Sigmoid colon (tissue), 6 donors: ENCODE measurements at regions not wholly inside any gene's neighbourhood (a gene's known extent, or its start where the extent isn't known, plus 50 kb on each side); places are given as distances from the start of the nearest gene placed in this dataset.

Experiments used
- DNase-seq: peaks from one replicate; pipeline ENCODE4 v3.0.0-alpha.2; 2019
- H3K27ac ChIP-seq, 4 donors: fragments of 200-600 bp; sonication (generic); one replicate each; pipeline ENCODE4 v1.5.1; 2016 to 2019; ENCODE audit warnings: mild to moderate bottlenecking in 1 of 4
- H3K27me3 ChIP-seq, 3 donors: fragments of 200-600 bp; sonication (generic); one replicate each; pipeline ENCODE4 v1.5.1; 2019; ENCODE audit warnings: mild to moderate bottlenecking in 1 of 3
- H3K36me3 ChIP-seq, 4 donors: fragments of 200-600 bp; sonication (generic); one replicate each; pipeline ENCODE4 v1.5.1; 2016 to 2019
- H3K4me1 ChIP-seq, 4 donors: fragments of 200-600 bp; sonication (generic); one replicate each; pipeline ENCODE4 v1.5.1; 2017 to 2019
- H3K4me3 ChIP-seq, 4 donors: fragments of 200-600 bp; sonication (generic); one replicate each; pipeline ENCODE4 v1.5.1; 2017 to 2019; ENCODE audit warnings: mild to moderate bottlenecking in 2 of 4, moderate library complexity in 1 of 4
- H3K9me3 ChIP-seq, 4 donors: fragments of 200-600 bp in 3 of 4; sonication (generic) in 3 of 4; one replicate each; pipeline versions ENCODE4 v1.5.1 to v1.6.1; 2013 to 2019
- CTCF ChIP-seq, 4 experiments: fragments of 450-650 bp in 3 of 4; fragments of 200-600 bp in 1 of 4; IDR thresholded peaks; one replicate each; pipeline ENCODE4 v1.5.1; 2016 to 2019; ENCODE audit warnings: antibody characterized with exemption in 4 of 4, mild to moderate bottlenecking in 3 of 4, moderate library complexity in 2 of 4
- EP300 ChIP-seq, 4 donors: sonication (generic); formaldehyde crosslinking; IDR thresholded peaks; one replicate each; pipeline ENCODE4 v1.6.1; 2017; ENCODE audit warnings: antibody characterized with exemption in 4 of 4
- POLR2A ChIP-seq, 2 donors: fragments of 450-650 bp; IDR thresholded peaks; one replicate each; pipeline ENCODE4 v1.6.1; 2016; ENCODE audit warnings: antibody characterized with exemption in 2 of 2, mild to moderate bottlenecking in 2 of 2, moderate library complexity in 2 of 2
- POLR2AphosphoS5 ChIP-seq, 4 donors: sonication (generic); formaldehyde crosslinking; IDR thresholded peaks; one replicate each; pipeline ENCODE4 v1.6.1; 2017; ENCODE audit warnings: antibody characterized with exemption in 4 of 4
- WGBS, 2 donors: extraction: QIAGEN DNeasy Blood & Tissue Kit; methylation state at CpG; one replicate each; pipeline ENCODE4 v1.1.7; 2013; 5-methylcytosine and 5-hydroxymethylcytosine counted together
- intact Hi-C: fragments of 100-400 bp; cut with DNase I; formaldehyde crosslinking; loops from one replicate; pipeline ENCODE4 v1.15.1; 2023
- donor health status: healthy with polysubstance abuse.
- donor health status: healthy.

GRCh38 chr9:91048749-91049148, 247.1 kb downstream of the SYK start:
- Histone ChIP-seq H3K9me3 (no peaks in the 10 kb centered on the region), H3K4me1 (no peaks in the 10 kb centered on the region), H3K27ac (no peak overlapping the region), H3K36me3 (no peaks in the 10 kb centered on the region), H3K27me3 (no peaks in the 10 kb centered on the region), H3K4me3 (no peak overlapping the region)
- no peak for TF ChIP-seq POLR2AphosphoS5 (IDR thresholded peaks at IDR 0.05)
- TF ChIP-seq CTCF (IDR thresholded peaks at IDR 0.05): no peak
- no peak for TF ChIP-seq POLR2A (IDR thresholded peaks at IDR 0.05)
- TF ChIP-seq EP300 (IDR thresholded peaks at IDR 0.05): no peak
- no peak for DNase-seq
- 36 to 66% methylated on average over 2 of the region's 2 CpGs for WGBS, 2 donors
- intact Hi-C loops: no loop called here

GRCh38 chr9:91053824-91054223, 252.2 kb downstream of the SYK start:
- Histone ChIP-seq H3K4me3 (no peak overlapping the region), H3K9me3 (no peaks in the 10 kb centered on the region), H3K27me3 (no peaks in the 10 kb centered on the region), H3K36me3 (no peaks in the 10 kb centered on the region), H3K27ac (no peak overlapping the region), H3K4me1 (no peaks in the 10 kb centered on the region)
- TF ChIP-seq EP300 (IDR thresholded peaks at IDR 0.05): no peak
- TF ChIP-seq CTCF (IDR thresholded peaks at IDR 0.05): no peak
- TF ChIP-seq POLR2A (IDR thresholded peaks at IDR 0.05): no peak
- TF ChIP-seq POLR2AphosphoS5 (IDR thresholded peaks at IDR 0.05): no peak
- intact Hi-C loops: no loop called here
- DNase-seq: no peak
- WGBS, 2 donors: 94 to 96% methylated on average over 2 of the region's 2 CpGs

GRCh38 chr9:91055845-91056244, 254.2 kb downstream of the SYK start:
- H3K4me1 ChIP-seq: peaks cover 0 to 9% (median 5%) of the 10 kb centered on the region in 4 donors
- H3K27me3 ChIP-seq: no peaks in the 10 kb centered on the region
- TF ChIP-seq POLR2A (IDR thresholded peaks at IDR 0.05) (no peak), EP300 (IDR thresholded peaks at IDR 0.05) (no peak), CTCF (IDR thresholded peaks at IDR 0.05) (no peak), POLR2AphosphoS5 (IDR thresholded peaks at IDR 0.05) (no peak)
- H3K27ac ChIP-seq: no peak overlapping the region
- WGBS, 2 donors: 83 to 87% methylated on average over 3 of the region's 3 CpGs
- no peaks in the 10 kb centered on the region for H3K36me3 ChIP-seq
- H3K4me3 ChIP-seq: no peak overlapping the region
- no peaks in the 10 kb centered on the region for H3K9me3 ChIP-seq
- intact Hi-C loops: no loop called here
- no peak for DNase-seq

- intact Hi-C loops: no loop called here
- no peaks in the 10 kb centered on the region for H3K27me3 ChIP-seq
- no peak for DNase-seq
- no peak overlapping the region for H3K4me3 ChIP-seq
- TF ChIP-seq CTCF (IDR thresholded peaks at IDR 0.05): no peak
- no peak for TF ChIP-seq POLR2A (IDR thresholded peaks at IDR 0.05)
- TF ChIP-seq EP300 (IDR thresholded peaks at IDR 0.05): no peak
- no peak for TF ChIP-seq POLR2AphosphoS5 (IDR thresholded peaks at IDR 0.05)
- H3K9me3 ChIP-seq: no peaks in the 10 kb centered on the region
- peaks cover 0 to 9% (median 7%) of the 10 kb centered on the region in 4 donors for H3K4me1 ChIP-seq
- H3K36me3 ChIP-seq: no peaks in the 10 kb centered on the region
- 85 to 87% methylated on average over 4 of the region's 4 CpGs for WGBS, 2 donors
- no peak overlapping the region for H3K27ac ChIP-seq
These were observed 254.9 kb downstream of the SYK start for GRCh38 chr9:91056486-91056885.

- TF ChIP-seq EP300 (IDR thresholded peaks at IDR 0.05): no peak
These were observed 255.3 kb downstream of the SYK start for GRCh38 chr9:91056917-91057316.

More at GRCh38 chr9:91056917-91057316, 255.3 kb downstream of the SYK start:
- intact Hi-C loops: no loop called here
- no peak overlapping the region for H3K27ac ChIP-seq
- no peak overlapping the region for H3K4me3 ChIP-seq
- H3K4me1 ChIP-seq: peaks cover 0 to 9% (median 7%) of the 10 kb centered on the region in 4 donors
- no peak for DNase-seq
- no peaks in the 10 kb centered on the region for H3K9me3 ChIP-seq
- no peaks in the 10 kb centered on the region for H3K36me3 ChIP-seq
- no peaks in the 10 kb centered on the region for H3K27me3 ChIP-seq
